Left ventricle myocardium inferior (tissue), 1 donor: ENCODE measurements at regions not wholly inside any gene's neighbourhood (a gene's known extent, or its start where the extent isn't known, plus 50 kb on each side); places are given as distances from the start of the nearest gene placed in this dataset.

Experiments
- DNase-seq: peaks from one replicate; pipeline ENCODE4 v3.0.0-alpha.2; 2020
- H3K27ac ChIP-seq: fragments of 200-600 bp; replicated peaks from 2 replicates; pipeline ENCODE4 v1.8.0; 2021
- H3K27me3 ChIP-seq: fragments of 200-600 bp; 2 replicates; pipeline ENCODE4 v1.8.0; 2021; ENCODE audit warnings: low read depth
- H3K36me3 ChIP-seq: fragments of 200-600 bp; 2 replicates; pipeline ENCODE4 v1.8.0; 2021
- H3K4me1 ChIP-seq: fragments of 200-600 bp; 2 replicates; pipeline ENCODE4 v1.8.0; 2021
- H3K4me3 ChIP-seq: fragments of 200-600 bp; 2 replicates; pipeline ENCODE4 v1.8.0; 2021; ENCODE audit warnings: mild to moderate bottlenecking, moderate library complexity
- H3K9me3 ChIP-seq: fragments of 200-600 bp; replicated peaks from 2 replicates; pipeline ENCODE4 v1.8.0; 2021
- CTCF ChIP-seq: fragments of 200-600 bp; IDR thresholded peaks from 2 replicates; pipeline ENCODE4 v1.8.0; 2021; ENCODE audit warnings: antibody characterized with exemption, mild to moderate bottlenecking, borderline replicate concordance
- intact Hi-C: fragments of 100-400 bp; cut with micrococcal nuclease; formaldehyde crosslinking; loops from one replicate; pipeline ENCODE4 v1.11.0; 2022
- donor health status: DM: no; HTN: yes; CAD: no; lungs with severe emphysema.

GRCh38 chr16:79801646-79802045, 201.1 kb upstream of the MAF start:
- intact Hi-C loops, result no loop called here
- no peak for TF ChIP-seq CTCF
- H3K9me3 ChIP-seq, result no peaks in the 10 kb centered on the region
- peaks cover 5% of the 10 kb centered on the region for H3K27me3 ChIP-seq
- H3K4me3 ChIP-seq, result no peak overlapping the region
- no peaks in the 10 kb centered on the region for H3K4me1 ChIP-seq
- no peaks in the 10 kb centered on the region for H3K36me3 ChIP-seq
- H3K27ac ChIP-seq, result no peak overlapping the region
- DNase-seq, result no peak

GRCh38 chr16:79800016-79800608, 199.6 kb upstream of the MAF start:
- H3K9me3 ChIP-seq, result no peaks in the 10 kb centered on the region
- no peak overlapping the region for H3K27ac ChIP-seq
- H3K4me1 ChIP-seq, result no peaks in the 10 kb centered on the region
- DNase-seq, result no peak
- no peaks in the 10 kb centered on the region for H3K36me3 ChIP-seq
- intact Hi-C loops, result no loop called here
- no peak overlapping the region for H3K4me3 ChIP-seq
- no peak for TF ChIP-seq CTCF
- no peaks in the 10 kb centered on the region for H3K27me3 ChIP-seq

GRCh38 chr16:79798416-79799053, 198.0 kb upstream of the MAF start:
- no peak for DNase-seq
- no peaks in the 10 kb centered on the region for H3K27me3 ChIP-seq
- H3K36me3 ChIP-seq, result no peaks in the 10 kb centered on the region
- H3K9me3 ChIP-seq, result no peaks in the 10 kb centered on the region
- intact Hi-C loops, result no loop called here
- H3K27ac ChIP-seq, result no peak overlapping the region
- no peak for TF ChIP-seq CTCF
- H3K4me1 ChIP-seq, result no peaks in the 10 kb centered on the region
- H3K4me3 ChIP-seq, result no peak overlapping the region

- intact Hi-C loops, result no loop called here
- H3K36me3 ChIP-seq, result no peaks in the 10 kb centered on the region
- DNase-seq, result no peak
- no peak for TF ChIP-seq CTCF
- peaks cover 8% of the 10 kb centered on the region for H3K27me3 ChIP-seq
- H3K4me3 ChIP-seq, result no peak overlapping the region
- H3K9me3 ChIP-seq, result no peaks in the 10 kb centered on the region
- H3K4me1 ChIP-seq, result no peaks in the 10 kb centered on the region
- no peak overlapping the region for H3K27ac ChIP-seq
Measured at GRCh38 chr16:79797486-79797885, 196.9 kb upstream of the MAF start.

- Histone ChIP-seq H3K9me3 (no peaks in the 10 kb centered on the region), H3K27ac (no peak overlapping the region), H3K27me3 (peaks cover 8% of the 10 kb centered on the region), H3K36me3 (no peaks in the 10 kb centered on the region), H3K4me3 (no peak overlapping the region), H3K4me1 (no peaks in the 10 kb centered on the region)
- TF ChIP-seq CTCF, result no peak
- intact Hi-C loops, result no loop called here
- DNase-seq, result no peak
Measured at GRCh38 chr16:79795556-79795955, 195.0 kb upstream of the MAF start.
